CD4-positive, alpha-beta T cell (primary cell): ENCODE measurements at regions not wholly inside any gene's neighbourhood (a gene's known extent, or its start where the extent isn't known, plus 50 kb on each side); places are given as distances from the start of the nearest gene placed in this dataset.
A peak's percentile ranks its signal among the peaks of the same experiment; 100 is the strongest.

Experiments
- ATAC-seq: fragments of 200-7000 bp; cut with Tn5 transposase; one replicate; pipeline ENCODE4 v1.10.0; 2022; ENCODE audit warnings: mild to moderate bottlenecking; ENCODE audit not compliant: poor library complexity
- CTCF ChIA-PET: fragments of 350-600 bp; sonication (Branson Sonifier 250); formaldehyde crosslinking; loops from one replicate; lab custom pipeline; 2021; ENCODE audit warnings: antibody characterized with exemption, inconsistent platforms; lab: Charles Lee
- POLR2A ChIA-PET: fragments of 350-600 bp; sonication (Branson Sonifier 250); formaldehyde crosslinking; loops from one replicate; lab custom pipeline; 2021; ENCODE audit warnings: antibody characterized with exemption, inconsistent platforms; lab: Charles Lee
- DNase-seq, 14 experiments: peaks; one replicate each; pipeline ENCODE4 v3.0.0-alpha.2; 2013 to 2020; ENCODE audit warnings: mixed read lengths in 2 of 14
- H3K27ac ChIP-seq, 2 donors: one replicate each; pipeline versions ENCODE4 v1.5.1 to v1.7.0; 2013; ENCODE audit warnings: low read length in 2 of 2, low read depth in 1 of 2, mild to moderate bottlenecking in 1 of 2
- H3K27me3 ChIP-seq, 2 experiments: 1 replicate in 1 of 2; 2 replicates in 1 of 2; pipeline versions ENCODE4 v1.6.1 to v1.7.0; 2013; ENCODE audit warnings: low read length in 2 of 2, control low read depth in 1 of 2, mild to moderate bottlenecking in 1 of 2, moderate library complexity in 1 of 2; ENCODE audit not compliant: insufficient read depth in 2 of 2, control insufficient read depth in 1 of 2
- H3K36me3 ChIP-seq: one replicate; pipeline ENCODE4 v1.6.1; 2013; ENCODE audit warnings: low read length, control low read depth; ENCODE audit not compliant: insufficient read depth
- H3K4me1 ChIP-seq: one replicate; pipeline ENCODE4 v1.6.1; 2013; ENCODE audit warnings: low read length, control low read depth; ENCODE audit not compliant: insufficient read depth
- H3K4me3 ChIP-seq: one replicate; pipeline ENCODE4 v1.5.1; 2013; ENCODE audit warnings: mild to moderate bottlenecking, low read length, moderate library complexity
- H3K9me3 ChIP-seq, 2 experiments: 1 replicate in 1 of 2; 2 replicates in 1 of 2; pipeline versions ENCODE4 v1.6.1 to v1.7.0; 2013; ENCODE audit warnings: low read length in 2 of 2, mild to moderate bottlenecking in 2 of 2, control low read depth in 1 of 2, moderate library complexity in 1 of 2; ENCODE audit not compliant: control insufficient read depth in 1 of 2, insufficient read depth in 1 of 2
- H3K27ac Mint-ChIP-seq: one replicate; pipeline ENCODE4 v1.8.0; 2020; ENCODE audit warnings: mixed read lengths
- H3K27me3 Mint-ChIP-seq: one replicate; pipeline ENCODE4 v1.8.0; 2021; ENCODE audit warnings: mixed read lengths
- H3K36me3 Mint-ChIP-seq: one replicate; pipeline ENCODE4 v1.8.0; 2021; ENCODE audit warnings: low read depth, mixed read lengths
- H3K4me1 Mint-ChIP-seq: one replicate; pipeline ENCODE4 v1.8.0; 2021; ENCODE audit warnings: low read depth, mixed read lengths
- H3K4me3 Mint-ChIP-seq: one replicate; pipeline ENCODE4 v1.8.0; 2020; ENCODE audit warnings: mild to moderate bottlenecking, mixed read lengths
- H3K9me3 Mint-ChIP-seq: one replicate; pipeline ENCODE4 v1.8.0; 2020; ENCODE audit warnings: mixed read lengths
- CTCF ChIP-seq: fragments of 200-600 bp; IDR thresholded peaks from one replicate; pipeline ENCODE4 v1.8.0; 2022; ENCODE audit warnings: antibody characterized with exemption, mild to moderate bottlenecking
- intact Hi-C, 2 experiments: fragments of 100-400 bp; cut with DNase I in 1 of 2; cut with micrococcal nuclease in 1 of 2; formaldehyde crosslinking; loops; one replicate each; pipeline versions ENCODE4 v1.15.1 to v1.9.0; 2023 to 2025; cut with DNase I, micrococcal nuclease

DNA sequence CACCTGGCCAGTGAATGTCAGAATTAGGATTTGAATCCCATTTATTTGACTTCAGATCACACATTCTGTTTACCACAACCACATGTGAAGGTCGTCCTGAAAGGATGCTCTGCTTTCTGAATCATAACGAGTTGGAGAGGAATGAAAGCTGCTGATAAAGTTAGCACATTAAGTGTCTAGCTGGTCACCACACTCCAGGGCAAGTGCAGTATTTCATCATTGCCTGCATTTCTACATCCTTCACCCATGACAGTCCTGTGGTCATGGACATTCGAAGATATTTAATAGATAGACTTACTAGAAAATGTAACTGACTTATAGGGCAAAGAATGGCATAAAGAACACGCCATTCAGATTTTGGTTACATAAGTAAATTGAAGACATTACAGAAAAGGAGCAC is 52.7 kb upstream of the ST6GALNAC3 start:
- Mint-ChIP-seq H3K4me3 (no peak overlapping the region), H3K9me3 (no peaks in the 10 kb centered on the region), H3K4me1 (peaks cover 10% of the 10 kb centered on the region), H3K36me3 (no peaks in the 10 kb centered on the region), H3K27me3 (peaks cover 13% of the 10 kb centered on the region), H3K27ac (no peak overlapping the region)
- H3K9me3 ChIP-seq = no peaks in the 10 kb centered on the region
- no peaks in the 10 kb centered on the region for H3K36me3 ChIP-seq
- ChIA-PET CTCF (no interaction called here), POLR2A (no interaction called here)
- H3K4me1 ChIP-seq = no peaks in the 10 kb centered on the region
- DNase-seq (no peak), ATAC-seq (no peak)
- no peak for TF ChIP-seq CTCF
- H3K27me3 ChIP-seq = no peaks in the 10 kb centered on the region
- no peak overlapping the region for H3K4me3 ChIP-seq
- H3K27ac ChIP-seq = no peak overlapping the region
- intact Hi-C loops = no loop called here

DNA sequence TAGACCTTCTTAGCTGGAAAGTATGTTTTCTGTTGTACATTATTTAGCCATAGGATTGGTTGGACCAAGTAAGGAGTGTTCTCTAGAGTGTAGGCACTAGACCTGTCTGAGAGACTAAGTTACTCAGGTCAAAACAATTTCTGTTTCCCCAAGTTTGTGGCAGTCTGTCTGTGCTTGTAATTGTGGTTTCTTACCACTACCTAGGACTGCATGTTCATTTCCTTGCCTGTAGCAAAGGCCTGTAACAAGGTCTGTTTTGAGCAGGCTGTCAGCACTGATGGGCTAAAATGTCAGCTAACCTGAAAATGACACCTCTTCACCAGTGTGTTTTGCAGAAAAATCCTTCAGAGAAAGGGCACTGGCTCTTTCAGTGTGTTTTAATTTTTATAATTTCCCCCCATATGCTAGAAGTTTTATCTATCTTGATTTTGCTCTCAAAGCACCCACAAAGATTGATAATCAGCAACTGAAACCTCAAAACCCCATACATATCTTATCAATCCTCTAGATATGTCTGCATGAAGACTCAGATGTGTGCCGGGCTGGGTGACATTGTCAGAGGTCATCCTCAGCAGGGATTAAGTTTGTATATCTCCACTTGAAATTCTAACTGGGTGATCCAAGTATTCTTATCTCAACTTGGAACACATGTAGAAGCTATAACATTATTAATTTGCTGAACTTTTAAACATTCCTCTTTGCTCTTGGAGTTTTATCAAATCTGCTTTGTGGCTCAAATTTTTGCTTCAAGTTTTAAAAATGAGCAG is 50.7 kb upstream of the ST6GALNAC3 start:
- Histone ChIP-seq H3K4me3 (no peak overlapping the region), H3K4me1 (no peaks in the 10 kb centered on the region), H3K9me3 (no peaks in the 10 kb centered on the region), H3K27me3 (no peaks in the 10 kb centered on the region), H3K36me3 (no peaks in the 10 kb centered on the region), H3K27ac (no peak overlapping the region)
- Mint-ChIP-seq H3K27ac (peak overlapping the region; percentile 27), H3K4me3 (no peak overlapping the region), H3K36me3 (no peaks in the 10 kb centered on the region), H3K4me1 (peaks cover 10% of the 10 kb centered on the region), H3K9me3 (no peaks in the 10 kb centered on the region), H3K27me3 (peaks cover 13% of the 10 kb centered on the region)
- ChIA-PET POLR2A (no interaction called here), CTCF (no interaction called here)
- TF ChIP-seq CTCF = no peak
- DNase-seq = peak in 4 of 14 experiments; percentile 4 to 22 (median 10)
- intact Hi-C loops = no loop called here
- ATAC-seq = no peak
